ENCODE measurements at regions not wholly inside any gene's neighbourhood (a gene's known extent, or its start where the extent isn't known, plus 50 kb on each side); places are given as distances from the start of the nearest gene placed in this dataset.

DNA sequence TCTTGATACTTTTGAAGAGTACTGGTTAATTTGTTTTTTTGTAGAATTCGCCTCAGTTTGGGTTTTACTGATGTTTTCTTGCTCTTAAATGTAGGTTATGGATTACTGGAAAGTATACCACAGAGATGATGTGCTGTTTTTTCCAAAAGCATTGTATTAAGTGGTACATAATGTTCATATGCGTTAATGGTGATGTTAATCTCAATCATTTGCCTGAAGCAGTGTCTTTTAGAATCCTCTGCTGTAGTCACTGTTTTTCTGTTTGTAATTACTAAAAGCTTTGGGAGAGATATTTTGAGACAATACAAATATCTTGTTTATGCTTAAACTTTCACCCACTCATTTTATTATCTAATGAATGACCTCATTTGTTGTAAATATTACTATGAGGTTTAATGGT lies 163.4 kb upstream of the LRP1B start (continued):
- no peak for TF ChIP-seq TCF12 (IDR thresholded peaks at IDR 0.05; ENCODE audit: low read depth, low read length)
- no peak for TF ChIP-seq NANOG (IDR thresholded peaks at IDR 0.05; ENCODE audit: insufficient read depth, low read depth, low read length, poor library complexity, severe bottlenecking)
- no peak for TF ChIP-seq RFX5 (IDR thresholded peaks at IDR 0.05; ENCODE audit: borderline replicate concordance, low read depth, low read length)
- TF ChIP-seq SIRT6 (IDR thresholded peaks at IDR 0.05; ENCODE audit: low read length), result no peak
- TF ChIP-seq ZNF274 (IDR thresholded peaks at IDR 0.05; ENCODE audit: borderline replicate concordance, extremely low read depth, low read length), result no peak

Measured in H1 (cell line).